SU-DHL-6 (cell line): ENCODE measurements at regions not wholly inside any gene's neighbourhood (a gene's known extent, or its start where the extent isn't known, plus 50 kb on each side); places are given as distances from the start of the nearest gene placed in this dataset.

Source experiments
- H2AFZ ChIP-seq: fragments of 200-600 bp; sonication (generic); 2 replicates; pipeline ENCODE4 v1.6.1; 2014; ENCODE audit warnings: low read depth, mild to moderate bottlenecking, moderate library complexity, mixed read lengths, antibody characterized with exemption, low read length; ENCODE audit not compliant: severe bottlenecking
- H3F3A ChIP-seq: fragments of 200-600 bp; shearing (Covaris generic); 2 replicates; pipeline ENCODE4 v1.6.0; 2016; ENCODE audit warnings: antibody characterized with exemption, mild to moderate bottlenecking; ENCODE audit not compliant: insufficient read depth
- H3K27ac ChIP-seq: fragments of 200-600 bp; sonication (generic); 2 replicates; pipeline ENCODE4 v1.5.1; 2016; ENCODE audit warnings: low read depth, mild to moderate bottlenecking, low read length, moderate library complexity, mixed read lengths
- H3K27me3 ChIP-seq: fragments of 200-600 bp; sonication (generic), shearing (Covaris generic); 2 replicates; pipeline ENCODE4 v1.6.0; 2014; ENCODE audit warnings: mild to moderate bottlenecking, low read length
- H3K36me3 ChIP-seq: fragments of 200-600 bp; sonication (generic); 2 replicates; pipeline ENCODE4 v1.6.1; 2014; ENCODE audit warnings: mild to moderate bottlenecking, low read length, mixed read lengths
- H3K4me2 ChIP-seq: fragments of 300-600, 200-600 bp; shearing (Covaris generic), sonication (generic); 2 replicates; pipeline ENCODE4 v1.6.0; 2014; ENCODE audit warnings: low read length, low read depth, mild to moderate bottlenecking; ENCODE audit not compliant: poor library complexity, severe bottlenecking
- H3K4me3 ChIP-seq: fragments of 200-600 bp; sonication (generic); 2 replicates; pipeline ENCODE4 v1.5.1; 2014; ENCODE audit warnings: antibody characterized with exemption, low read length, mild to moderate bottlenecking, mixed read lengths; ENCODE audit not compliant: insufficient read depth, poor library complexity, severe bottlenecking
- H3K79me2 ChIP-seq: fragments of 200-600 bp; sonication (generic); 2 replicates; pipeline ENCODE4 v1.6.1; 2014; ENCODE audit warnings: mild to moderate bottlenecking, low read length, moderate library complexity; ENCODE audit not compliant: insufficient read depth
- H3K9ac ChIP-seq: fragments of 200-600 bp; sonication (generic); 2 replicates; pipeline ENCODE4 v1.7.0; 2014; ENCODE audit warnings: mild to moderate bottlenecking, low read length
- H3K9me2 ChIP-seq: fragments of 200-600 bp; sonication (generic); replicated peaks from 2 replicates; pipeline ENCODE4 v1.6.1; 2014; ENCODE audit warnings: low read length; ENCODE audit not compliant: insufficient read depth
- H3K9me3 ChIP-seq: fragments of 200-600 bp; sonication (generic); 2 replicates; pipeline ENCODE4 v1.6.1; 2014; ENCODE audit warnings: low read length, mixed read lengths; ENCODE audit not compliant: insufficient read depth
- H4K20me1 ChIP-seq: fragments of 200-600 bp; sonication (generic); 2 replicates; pipeline ENCODE4 v1.6.1; 2014; ENCODE audit warnings: low read depth, mild to moderate bottlenecking, antibody characterized with exemption, low read length, moderate library complexity, mixed read lengths
- EZH2phosphoT487 ChIP-seq: fragments of 200-600 bp; sonication (generic), shearing (Covaris generic); conservative IDR thresholded peaks from 2 replicates; pipeline ENCODE4 v1.6.1; 2018; ENCODE audit warnings: mild to moderate bottlenecking, antibody characterized with exemption, low read length, moderate library complexity, mixed read lengths
- TF ChIP-seq, protein P1 (sequence below): fragments of 200-600 bp; sonication (generic); IDR thresholded peaks from one replicate; pipeline ENCODE4 v1.5.1; 2017; ENCODE audit warnings: antibody characterized with exemption, mild to moderate bottlenecking, low read length, moderate library complexity; ENCODE audit not compliant: insufficient read depth, poor library complexity, severe bottlenecking

DNA sequence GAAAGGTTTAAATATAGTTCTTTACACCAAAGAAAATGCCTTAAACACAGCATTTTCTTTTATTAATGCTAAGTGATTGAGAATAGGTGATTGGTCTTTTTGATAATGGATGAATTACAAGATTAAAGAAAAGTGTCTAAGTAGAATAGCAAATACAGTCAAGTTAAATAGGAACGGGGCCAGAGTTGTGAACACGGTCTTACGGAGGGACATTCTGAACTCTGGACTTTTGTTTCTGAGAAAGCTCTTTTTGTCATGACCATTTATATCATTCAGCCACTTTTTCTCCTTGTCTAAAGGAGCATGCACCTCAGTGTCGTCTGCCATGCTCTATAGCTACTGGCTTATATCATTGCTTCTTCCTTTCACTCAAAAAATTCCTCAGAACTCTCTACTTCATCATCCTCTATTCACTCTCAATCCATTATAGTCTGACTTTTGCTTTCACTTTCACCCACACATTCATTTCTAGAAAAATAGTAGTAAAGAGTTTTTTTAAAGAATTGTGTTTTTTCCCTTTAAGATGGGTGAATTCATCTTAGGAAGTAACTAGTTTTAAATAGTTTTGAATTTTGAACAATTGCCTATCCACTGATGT, 263.0 kb upstream of the FBXL7 start:
- Histone ChIP-seq H3K9me3 (no peaks in the 10 kb centered on the region), H4K20me1 (no peaks in the 10 kb centered on the region), H3K27me3 (no peaks in the 10 kb centered on the region), H2AFZ (no peak overlapping the region), H3K36me3 (no peaks in the 10 kb centered on the region), H3K9ac (no peak overlapping the region), H3K79me2 (no peaks in the 10 kb centered on the region), H3K4me2 (no peak overlapping the region), H3K4me3 (no peak overlapping the region), H3F3A (no peaks in the 10 kb centered on the region), H3K27ac (no peak overlapping the region), H3K9me2 (no peaks in the 10 kb centered on the region)
- TF ChIP-seq EZH2phosphoT487, result no peak
- TF ChIP-seq, protein P1, sequence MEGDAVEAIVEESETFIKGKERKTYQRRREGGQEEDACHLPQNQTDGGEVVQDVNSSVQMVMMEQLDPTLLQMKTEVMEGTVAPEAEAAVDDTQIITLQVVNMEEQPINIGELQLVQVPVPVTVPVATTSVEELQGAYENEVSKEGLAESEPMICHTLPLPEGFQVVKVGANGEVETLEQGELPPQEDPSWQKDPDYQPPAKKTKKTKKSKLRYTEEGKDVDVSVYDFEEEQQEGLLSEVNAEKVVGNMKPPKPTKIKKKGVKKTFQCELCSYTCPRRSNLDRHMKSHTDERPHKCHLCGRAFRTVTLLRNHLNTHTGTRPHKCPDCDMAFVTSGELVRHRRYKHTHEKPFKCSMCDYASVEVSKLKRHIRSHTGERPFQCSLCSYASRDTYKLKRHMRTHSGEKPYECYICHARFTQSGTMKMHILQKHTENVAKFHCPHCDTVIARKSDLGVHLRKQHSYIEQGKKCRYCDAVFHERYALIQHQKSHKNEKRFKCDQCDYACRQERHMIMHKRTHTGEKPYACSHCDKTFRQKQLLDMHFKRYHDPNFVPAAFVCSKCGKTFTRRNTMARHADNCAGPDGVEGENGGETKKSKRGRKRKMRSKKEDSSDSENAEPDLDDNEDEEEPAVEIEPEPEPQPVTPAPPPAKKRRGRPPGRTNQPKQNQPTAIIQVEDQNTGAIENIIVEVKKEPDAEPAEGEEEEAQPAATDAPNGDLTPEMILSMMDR, result no peak

DNA sequence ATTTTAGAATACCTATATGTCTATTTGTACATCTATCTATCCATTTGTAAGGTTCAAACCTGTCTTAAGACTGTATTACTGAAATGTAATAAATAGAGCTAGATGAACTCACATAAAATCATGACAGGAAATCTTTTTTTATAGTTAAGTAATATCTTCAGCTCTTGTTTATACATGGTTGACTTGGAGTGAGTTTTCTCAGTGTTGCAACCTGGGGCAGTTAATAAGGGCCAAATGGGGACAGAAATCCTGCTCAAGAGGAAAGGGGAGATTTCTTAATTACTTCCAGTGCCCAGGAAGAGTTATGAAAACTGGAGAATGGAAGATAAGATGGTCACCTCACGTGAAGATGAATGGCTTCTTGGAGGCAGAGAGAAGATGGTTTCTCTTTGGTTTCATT, 265.1 kb upstream of the FBXL7 start:
- no peak for TF ChIP-seq EZH2phosphoT487
- TF ChIP-seq, protein P1, result no peak

DNA sequence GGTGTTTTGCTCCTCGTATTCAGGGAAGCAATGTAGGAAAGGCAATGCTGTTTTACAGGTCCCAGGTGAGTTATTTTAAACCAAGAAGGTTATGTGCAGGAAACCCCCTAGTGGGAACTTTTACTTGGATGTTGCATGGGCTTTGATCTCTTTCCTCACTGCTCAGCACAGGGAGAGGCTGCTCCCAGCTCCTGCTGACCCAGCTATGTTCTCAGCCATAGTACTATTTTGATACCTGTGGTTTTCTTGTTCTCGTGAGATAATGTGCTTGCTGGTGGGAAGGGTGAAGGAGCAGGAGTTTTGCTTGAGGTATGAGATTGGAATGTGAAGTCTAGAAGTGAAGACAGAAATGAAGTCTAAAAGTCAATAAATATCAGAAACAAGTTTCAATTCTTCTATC, 265.6 kb upstream of the FBXL7 start:
- no peak overlapping the region for H3K4me2 ChIP-seq
- H4K20me1 ChIP-seq, result no peaks in the 10 kb centered on the region
- H3K4me3 ChIP-seq, result no peak overlapping the region
- H3K9ac ChIP-seq, result no peak overlapping the region
- TF ChIP-seq, protein P1, result no peak
- TF ChIP-seq EZH2phosphoT487, result no peak
- no peaks in the 10 kb centered on the region for H3K27me3 ChIP-seq
- no peaks in the 10 kb centered on the region for H3K36me3 ChIP-seq
- H3K9me2 ChIP-seq, result no peaks in the 10 kb centered on the region
- no peak overlapping the region for H3K27ac ChIP-seq
- no peak overlapping the region for H2AFZ ChIP-seq
- no peaks in the 10 kb centered on the region for H3K79me2 ChIP-seq
- H3F3A ChIP-seq, result no peaks in the 10 kb centered on the region
- no peaks in the 10 kb centered on the region for H3K9me3 ChIP-seq

More for the DNA sequence above, 265.1 kb upstream of the FBXL7 start:
- Histone ChIP-seq H3K36me3 (no peaks in the 10 kb centered on the region), H3K27me3 (no peaks in the 10 kb centered on the region), H3K9me2 (no peaks in the 10 kb centered on the region), H3K9ac (no peak overlapping the region), H3K4me2 (no peak overlapping the region), H3K9me3 (no peaks in the 10 kb centered on the region), H3K4me3 (no peak overlapping the region), H3F3A (no peaks in the 10 kb centered on the region), H3K79me2 (no peaks in the 10 kb centered on the region), H3K27ac (no peak overlapping the region), H2AFZ (no peak overlapping the region), H4K20me1 (no peaks in the 10 kb centered on the region)
